ENCODE measurements at regions not wholly inside any gene's neighbourhood (a gene's known extent, or its start where the extent isn't known, plus 50 kb on each side); places are given as distances from the start of the nearest gene placed in this dataset.

DNA sequence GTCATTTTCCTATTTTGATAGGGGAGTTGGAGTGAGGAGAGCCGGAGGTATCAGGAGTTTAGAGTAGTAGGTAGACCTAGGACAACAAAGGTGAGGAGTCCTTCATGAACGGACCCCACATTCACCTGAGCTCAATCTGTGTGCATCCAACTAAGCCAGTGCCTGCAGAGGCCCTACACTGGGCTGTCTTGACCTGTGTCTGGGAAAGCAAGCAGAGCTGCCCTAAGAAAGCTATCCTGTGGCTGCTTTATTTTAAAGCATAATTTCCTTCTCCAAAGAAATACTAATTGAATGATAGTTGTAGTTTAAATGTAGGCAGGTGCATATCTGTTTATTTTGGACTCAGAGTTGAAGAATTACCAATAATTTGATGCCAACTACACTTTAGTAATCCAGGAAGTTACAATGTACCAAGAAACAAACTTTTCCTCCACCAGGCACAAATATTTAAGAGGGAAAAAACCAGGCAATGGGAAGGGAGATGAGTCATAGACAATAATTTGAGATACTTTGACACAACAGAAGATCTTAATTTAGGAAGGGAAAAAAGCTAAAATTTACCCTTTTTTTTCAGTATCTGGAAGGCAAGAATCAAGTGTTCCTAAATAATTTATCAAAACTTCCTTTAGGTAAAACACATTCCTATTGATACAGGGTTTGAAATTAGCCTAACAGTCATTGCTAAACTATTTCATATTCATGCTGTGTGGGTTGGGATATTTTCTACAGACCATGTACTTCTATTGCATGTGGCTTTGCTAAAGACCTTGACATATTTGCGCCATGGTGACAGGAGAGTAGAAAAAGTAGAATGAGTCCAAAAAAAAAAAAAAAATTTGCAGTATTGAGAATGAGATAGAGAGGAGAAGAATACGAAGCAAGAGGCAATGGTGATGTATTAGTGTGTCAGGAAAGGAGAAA, 376.6 kb upstream of the TUSC1 start:
- TF ChIP-seq, protein P1, sequence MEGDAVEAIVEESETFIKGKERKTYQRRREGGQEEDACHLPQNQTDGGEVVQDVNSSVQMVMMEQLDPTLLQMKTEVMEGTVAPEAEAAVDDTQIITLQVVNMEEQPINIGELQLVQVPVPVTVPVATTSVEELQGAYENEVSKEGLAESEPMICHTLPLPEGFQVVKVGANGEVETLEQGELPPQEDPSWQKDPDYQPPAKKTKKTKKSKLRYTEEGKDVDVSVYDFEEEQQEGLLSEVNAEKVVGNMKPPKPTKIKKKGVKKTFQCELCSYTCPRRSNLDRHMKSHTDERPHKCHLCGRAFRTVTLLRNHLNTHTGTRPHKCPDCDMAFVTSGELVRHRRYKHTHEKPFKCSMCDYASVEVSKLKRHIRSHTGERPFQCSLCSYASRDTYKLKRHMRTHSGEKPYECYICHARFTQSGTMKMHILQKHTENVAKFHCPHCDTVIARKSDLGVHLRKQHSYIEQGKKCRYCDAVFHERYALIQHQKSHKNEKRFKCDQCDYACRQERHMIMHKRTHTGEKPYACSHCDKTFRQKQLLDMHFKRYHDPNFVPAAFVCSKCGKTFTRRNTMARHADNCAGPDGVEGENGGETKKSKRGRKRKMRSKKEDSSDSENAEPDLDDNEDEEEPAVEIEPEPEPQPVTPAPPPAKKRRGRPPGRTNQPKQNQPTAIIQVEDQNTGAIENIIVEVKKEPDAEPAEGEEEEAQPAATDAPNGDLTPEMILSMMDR (IDR thresholded peaks at IDR 0.05) = no peak
- TF ChIP-seq POLR2AphosphoS5 (IDR thresholded peaks at IDR 0.05; ENCODE audit: low read depth, low read length) = no peak
- TF ChIP-seq, protein P2, sequence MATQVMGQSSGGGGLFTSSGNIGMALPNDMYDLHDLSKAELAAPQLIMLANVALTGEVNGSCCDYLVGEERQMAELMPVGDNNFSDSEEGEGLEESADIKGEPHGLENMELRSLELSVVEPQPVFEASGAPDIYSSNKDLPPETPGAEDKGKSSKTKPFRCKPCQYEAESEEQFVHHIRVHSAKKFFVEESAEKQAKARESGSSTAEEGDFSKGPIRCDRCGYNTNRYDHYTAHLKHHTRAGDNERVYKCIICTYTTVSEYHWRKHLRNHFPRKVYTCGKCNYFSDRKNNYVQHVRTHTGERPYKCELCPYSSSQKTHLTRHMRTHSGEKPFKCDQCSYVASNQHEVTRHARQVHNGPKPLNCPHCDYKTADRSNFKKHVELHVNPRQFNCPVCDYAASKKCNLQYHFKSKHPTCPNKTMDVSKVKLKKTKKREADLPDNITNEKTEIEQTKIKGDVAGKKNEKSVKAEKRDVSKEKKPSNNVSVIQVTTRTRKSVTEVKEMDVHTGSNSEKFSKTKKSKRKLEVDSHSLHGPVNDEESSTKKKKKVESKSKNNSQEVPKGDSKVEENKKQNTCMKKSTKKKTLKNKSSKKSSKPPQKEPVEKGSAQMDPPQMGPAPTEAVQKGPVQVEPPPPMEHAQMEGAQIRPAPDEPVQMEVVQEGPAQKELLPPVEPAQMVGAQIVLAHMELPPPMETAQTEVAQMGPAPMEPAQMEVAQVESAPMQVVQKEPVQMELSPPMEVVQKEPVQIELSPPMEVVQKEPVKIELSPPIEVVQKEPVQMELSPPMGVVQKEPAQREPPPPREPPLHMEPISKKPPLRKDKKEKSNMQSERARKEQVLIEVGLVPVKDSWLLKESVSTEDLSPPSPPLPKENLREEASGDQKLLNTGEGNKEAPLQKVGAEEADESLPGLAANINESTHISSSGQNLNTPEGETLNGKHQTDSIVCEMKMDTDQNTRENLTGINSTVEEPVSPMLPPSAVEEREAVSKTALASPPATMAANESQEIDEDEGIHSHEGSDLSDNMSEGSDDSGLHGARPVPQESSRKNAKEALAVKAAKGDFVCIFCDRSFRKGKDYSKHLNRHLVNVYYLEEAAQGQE (IDR thresholded peaks at IDR 0.05; ENCODE audit: insufficient read depth in 1 of 2, low read depth in 2 of 2, low read length in 1 of 2) = no peak
- no peak for TF ChIP-seq TCF7L2 (IDR thresholded peaks at IDR 0.05; ENCODE audit: low read depth, low read length)
- no peak for TF ChIP-seq SIN3A (IDR thresholded peaks at IDR 0.05; ENCODE audit: borderline replicate concordance, insufficient read depth, low read depth, low read length)
